HepG2 (cell line): ENCODE measurements at regions not wholly inside any gene's neighbourhood (a gene's known extent, or its start where the extent isn't known, plus 50 kb on each side); places are given as distances from the start of the nearest gene placed in this dataset.

ENCODE experiments used
- ATAC-seq: fragments of 200-7000 bp; cut with Tn5 transposase; 3 replicates; pipeline ENCODE4 v1.9.1; 2020; ENCODE audit warnings: mild to moderate bottlenecking, moderate library complexity
- BruUV-seq: library from RNA; stranded (reverse); fragments of 400-500 nt; replicated peaks from 2 replicates; lab custom pipeline; 2021; lab: Mats Ljungman, UMichigan
- CTCF ChIA-PET: fragments of 300-600 bp; formaldehyde crosslinking; extraction: SDS; loops from one replicate; lab custom pipeline; 2021; ENCODE audit warnings: low total read pairs, inconsistent platforms, low intra/inter-chr PET ratio; lab: Yijun Ruan, JAX
- POLR2A ChIA-PET: fragments of 350-600 bp; sonication (Branson Sonifier 250); formaldehyde crosslinking; loops from one replicate; lab custom pipeline; 2020; ENCODE audit warnings: antibody characterized with exemption, inconsistent platforms; lab: Yijun Ruan, JAX
- DNase-seq: peaks from one replicate; pipeline ENCODE4 v3.0.0-alpha.2; 2015; ENCODE audit warnings: low spot score
- FAIRE-seq: peaks from 3 replicates; lab custom pipeline; 2011; peaks lifted over from hg19 to GRCh38; lab: Jason Lieb, UNC
- H2AFZ ChIP-seq: one replicate; pipeline ENCODE4 v1.6.1; 2011; ENCODE audit warnings: low read length, inconsistent platforms
- H3K27ac ChIP-seq: fragments of 300-600 bp; 3 replicates; pipeline ENCODE4 v1.8.0; 2011; ENCODE audit warnings: mixed run types, mild to moderate bottlenecking, mixed read lengths, low read length, inconsistent platforms; ENCODE audit not compliant: insufficient read depth; ENCODE audit errors: extremely low read length
- H3K27me3 ChIP-seq, 2 experiments: fragments of 200-600 bp in 1 of 2; 2 replicates in 1 of 2; 3 replicates in 1 of 2; pipeline versions ENCODE4 v1.6.0 to v1.8.0; 2011; ENCODE audit warnings: low read length in 2 of 2, mild to moderate bottlenecking in 2 of 2, moderate library complexity in 2 of 2, inconsistent platforms in 1 of 2; ENCODE audit not compliant: insufficient read depth in 2 of 2, control insufficient read depth in 1 of 2
- H3K36me3 ChIP-seq, 2 experiments: fragments of 200-600 bp in 1 of 2; replicated peaks in 1 of 2; 2 replicates in 1 of 2; 3 replicates in 1 of 2; pipeline versions ENCODE4 v1.5.1 to v1.8.0; 2011; ENCODE audit warnings: low read length in 2 of 2, inconsistent platforms in 1 of 2; ENCODE audit not compliant: insufficient read depth in 2 of 2, control insufficient read depth in 1 of 2
- H3K4me1 ChIP-seq: 2 replicates; pipeline ENCODE4 v1.5.1; 2012; ENCODE audit warnings: low read length, inconsistent platforms; ENCODE audit not compliant: insufficient read depth
- H3K4me2 ChIP-seq: 2 replicates; pipeline ENCODE4 v1.6.0; 2011; ENCODE audit warnings: low read depth, low read length, inconsistent platforms
- H3K4me3 ChIP-seq, 3 experiments: fragments of 200-600 bp in 1 of 3; sonication (generic), shearing (Covaris generic) in 1 of 3; replicated peaks in 1 of 3; 2 replicates each; pipeline ENCODE4 v1.5.1; 2011 to 2016; ENCODE audit warnings: low read length in 3 of 3, inconsistent platforms in 2 of 3, low read depth in 2 of 3, mild to moderate bottlenecking in 2 of 3, control low read depth in 1 of 3, mixed read lengths in 1 of 3; ENCODE audit not compliant: insufficient read depth in 1 of 3
- H3K79me2 ChIP-seq: one replicate; pipeline ENCODE4 v1.6.1; 2011; ENCODE audit warnings: low read length, inconsistent platforms; ENCODE audit not compliant: insufficient read depth
- H3K9ac ChIP-seq: 2 replicates; pipeline ENCODE4 v1.6.0; 2011; ENCODE audit warnings: mild to moderate bottlenecking, low read depth, low read length, inconsistent platforms; ENCODE audit not compliant: insufficient read depth
- H3K9me3 ChIP-seq: 2 replicates; pipeline ENCODE4 v1.5.1; 2012; ENCODE audit warnings: mild to moderate bottlenecking, low read length
- H4K20me1 ChIP-seq: 2 replicates; pipeline ENCODE4 v1.6.0; 2011; ENCODE audit warnings: inconsistent platforms, mild to moderate bottlenecking, low read length, moderate library complexity; ENCODE audit not compliant: insufficient read depth
- DRAP1 ChIP-seq: IDR thresholded peaks from 2 replicates; pipeline ENCODE4 v1.6.1; 2016; ENCODE audit warnings: missing genetic modification reagents, missing compliant biosample characterization
- ELF3 ChIP-seq: IDR thresholded peaks from 2 replicates; pipeline ENCODE4 v1.6.1; 2016; ENCODE audit warnings: missing genetic modification reagents, missing compliant biosample characterization
- FOXP4 ChIP-seq: sonication (generic); formaldehyde crosslinking; IDR thresholded peaks from 2 replicates; pipeline ENCODE4 v1.4.0; 2020; ENCODE audit warnings: missing genetic modification reagents
- GZF1 ChIP-seq: sonication (generic); formaldehyde crosslinking; IDR thresholded peaks from 2 replicates; pipeline ENCODE4 v1.5.1; 2020; ENCODE audit warnings: mild to moderate bottlenecking, missing genetic modification reagents
- KLF13 ChIP-seq: sonication (generic); formaldehyde crosslinking; IDR thresholded peaks from 2 replicates; pipeline ENCODE4 v1.4.0; 2020; ENCODE audit warnings: mild to moderate bottlenecking, missing genetic modification reagents
- MLXIP ChIP-seq: sonication (generic); formaldehyde crosslinking; IDR thresholded peaks from 2 replicates; pipeline ENCODE4 v1.9.0; 2021; ENCODE audit warnings: missing genetic modification reagents, borderline replicate concordance
- MTF2 ChIP-seq: sonication (generic); formaldehyde crosslinking; IDR thresholded peaks from 2 replicates; pipeline ENCODE4 v1.5.0; 2020; ENCODE audit warnings: missing genetic modification reagents, borderline replicate concordance
- NBN ChIP-seq: fragments of 450-650 bp; conservative IDR thresholded peaks from 2 replicates; pipeline ENCODE4 v1.6.1; 2017
- PHB2 ChIP-seq: fragments of 450-650 bp; IDR thresholded peaks from 2 replicates; pipeline ENCODE4 v1.6.1; 2018; ENCODE audit not compliant: partially characterized antibody
- POLR2AphosphoS2 ChIP-seq: IDR thresholded peaks from 2 replicates; pipeline ENCODE4 v1.6.1; 2011; ENCODE audit warnings: low read depth, low read length, improper control_type of control experiment
- RORA ChIP-seq: sonication (generic); formaldehyde crosslinking; IDR thresholded peaks from 2 replicates; pipeline ENCODE4 v1.5.0; 2020; ENCODE audit warnings: mild to moderate bottlenecking, missing genetic modification reagents, moderate library complexity
- ZBTB2 ChIP-seq: sonication (generic); formaldehyde crosslinking; IDR thresholded peaks from 2 replicates; pipeline ENCODE4 v1.8.0; 2022; ENCODE audit warnings: low read depth, missing genetic modification reagents
- ZNF33A ChIP-seq: sonication (generic); formaldehyde crosslinking; IDR thresholded peaks from 2 replicates; pipeline ENCODE4 v1.5.1; 2020; ENCODE audit warnings: missing genetic modification reagents, mild to moderate bottlenecking, moderate library complexity, borderline replicate concordance
- ZNF563 ChIP-seq: sonication (generic); formaldehyde crosslinking; IDR thresholded peaks from 2 replicates; pipeline ENCODE4 v1.8.0; 2022; ENCODE audit warnings: mild to moderate bottlenecking, moderate library complexity, missing genetic modification reagents
- WGBS: methylation state at CpG from one replicate; pipeline ENCODE4 v1.1.6; 2017; ENCODE audit warnings: low lambda C conversion rate; 5-methylcytosine and 5-hydroxymethylcytosine counted together
- in situ Hi-C: cut with HindIII; loops from 2 replicates; pipeline ENCODE4 v1.10.0; 2017; ENCODE audit warnings: low pct_unique_long_range_greater_than_20kb; ENCODE audit not compliant: extremely low pct_ligation_motif_present
- intact Hi-C: fragments of 100-400 bp; cut with micrococcal nuclease; formaldehyde crosslinking; loops from one replicate; pipeline ENCODE4 v1.10.0; 2022; ENCODE audit not compliant: unreplicated experiment
- TF ChIP-seq, protein P1 (sequence below): sonication (generic); formaldehyde crosslinking; conservative IDR thresholded peaks from 2 replicates; pipeline ENCODE4 v1.8.0; 2022; ENCODE audit warnings: low read depth, missing genetic modification reagents
- TF ChIP-seq, protein P2 (sequence below): sonication (generic); formaldehyde crosslinking; IDR thresholded peaks from 2 replicates; pipeline ENCODE4 v1.8.1; 2023; ENCODE audit warnings: mild to moderate bottlenecking, missing genetic modification reagents, borderline replicate concordance
- TF ChIP-seq, protein P3 (sequence below): sonication (generic); formaldehyde crosslinking; IDR thresholded peaks from 2 replicates; pipeline ENCODE4 v1.5.0; 2020; ENCODE audit warnings: missing genetic modification reagents, mild to moderate bottlenecking, borderline replicate concordance

DNA sequence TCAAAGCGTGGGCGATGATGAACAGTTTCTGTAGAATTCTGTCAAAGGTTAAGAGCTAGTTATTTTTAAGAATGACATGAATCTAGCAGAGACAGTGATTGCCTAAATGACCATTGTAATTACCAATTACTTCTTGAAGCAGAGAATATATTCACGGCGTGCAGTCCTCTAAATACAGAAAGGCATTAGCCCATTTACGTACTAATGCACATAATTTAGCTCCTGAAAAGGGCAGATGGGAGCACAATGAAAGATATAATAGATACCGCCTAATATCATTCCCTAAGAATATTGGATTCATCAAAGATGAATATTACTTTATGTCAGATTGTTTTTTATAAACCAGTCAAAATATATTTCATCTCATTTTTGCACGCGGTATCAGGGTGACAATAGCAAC is 212.4 kb downstream of the URI1 start:
- no peak overlapping the region for H3K9ac ChIP-seq
- no peaks in the 10 kb centered on the region for H3K9me3 ChIP-seq
- H3K36me3 ChIP-seq: no peaks in the 10 kb centered on the region
- no peaks in the 10 kb centered on the region for H3K79me2 ChIP-seq
- no peak for DNase-seq
- no TSS peak for BruUV-seq
- H2AFZ ChIP-seq: no peak overlapping the region
- in situ Hi-C loops (no loop called here), intact Hi-C loops (no loop called here)
- H4K20me1 ChIP-seq: no peaks in the 10 kb centered on the region
- H3K27me3 ChIP-seq: peaks cover 0 to 29% of the 10 kb centered on the region in 2 experiments; a peak in 1 of 5 replicates
- POLR2A ChIA-PET: no interaction called here
- no peak for ATAC-seq
- no peak overlapping the region for H3K4me3 ChIP-seq
- H3K27ac ChIP-seq: no peak overlapping the region
- no peaks in the 10 kb centered on the region for H3K4me1 ChIP-seq
- no peak overlapping the region for H3K4me2 ChIP-seq
- CTCF ChIA-PET: no interaction called here
- no peak for FAIRE-seq
- WGBS: 31% methylated on average over 8 of the region's 8 CpGs
- TF ChIP-seq POLR2AphosphoS2 (no peak), MTF2 (no peak), KLF13 (no peak), ZBTB2 (CRISPR knock-in tag) (no peak), ZNF33A (no peak), MLXIP (CRISPR knock-in tag) (no peak), NBN (no peak), GZF1 (CRISPR knock-in tag) (no peak), FOXP4 (CRISPR knock-in tag) (no peak), RORA (no peak), DRAP1 (no peak), ZNF563 (CRISPR knock-in tag) (no peak), PHB2 (no peak), ELF3 (no peak)
- TF ChIP-seq, protein P1, sequence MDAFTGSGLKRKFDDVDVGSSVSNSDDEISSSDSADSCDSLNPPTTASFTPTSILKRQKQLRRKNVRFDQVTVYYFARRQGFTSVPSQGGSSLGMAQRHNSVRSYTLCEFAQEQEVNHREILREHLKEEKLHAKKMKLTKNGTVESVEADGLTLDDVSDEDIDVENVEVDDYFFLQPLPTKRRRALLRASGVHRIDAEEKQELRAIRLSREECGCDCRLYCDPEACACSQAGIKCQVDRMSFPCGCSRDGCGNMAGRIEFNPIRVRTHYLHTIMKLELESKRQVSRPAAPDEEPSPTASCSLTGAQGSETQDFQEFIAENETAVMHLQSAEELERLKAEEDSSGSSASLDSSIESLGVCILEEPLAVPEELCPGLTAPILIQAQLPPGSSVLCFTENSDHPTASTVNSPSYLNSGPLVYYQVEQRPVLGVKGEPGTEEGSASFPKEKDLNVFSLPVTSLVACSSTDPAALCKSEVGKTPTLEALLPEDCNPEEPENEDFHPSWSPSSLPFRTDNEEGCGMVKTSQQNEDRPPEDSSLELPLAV (CRISPR knock-in tag): no peak
- TF ChIP-seq, protein P2, sequence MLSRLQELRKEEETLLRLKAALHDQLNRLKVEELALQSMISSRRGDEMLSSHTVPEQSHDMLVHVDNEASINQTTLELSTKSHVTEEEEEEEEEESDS (CRISPR knock-in tag): no peak
- TF ChIP-seq, protein P3, sequence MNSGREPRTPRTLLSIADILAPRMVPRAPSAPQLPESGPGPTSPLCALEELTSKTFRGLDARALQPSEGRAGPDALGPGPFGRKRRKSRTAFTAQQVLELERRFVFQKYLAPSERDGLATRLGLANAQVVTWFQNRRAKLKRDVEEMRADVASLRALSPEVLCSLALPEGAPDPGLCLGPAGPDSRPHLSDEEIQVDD: no peak
